ENCODE measurements at regions not wholly inside any gene's neighbourhood (a gene's known extent, or its start where the extent isn't known, plus 50 kb on each side); places are given as distances from the start of the nearest gene placed in this dataset.

- DNase-seq (ENCODE audit: insufficient read length, low spot score) (no peak), FAIRE-seq (no peak)
- no peak for TF ChIP-seq TAF1 (IDR thresholded peaks at IDR 0.05; ENCODE audit: low read depth, low read length)
- TF ChIP-seq PAX5 (IDR thresholded peaks at IDR 0.05; ENCODE audit: insufficient read depth, low read length, severe bottlenecking) = no peak
- no peak for TF ChIP-seq SPI1 (IDR thresholded peaks at IDR 0.05; ENCODE audit: low read depth, low read length)
- TF ChIP-seq POLR2A (IDR thresholded peaks at IDR 0.05; ENCODE audit: low read depth, low read length) = no peak
- TF ChIP-seq POU2F2 (IDR thresholded peaks at IDR 0.05; ENCODE audit: low read depth, low read length) = no peak
- no peak for TF ChIP-seq POLR2AphosphoS5 (IDR thresholded peaks at IDR 0.05; ENCODE audit: low read depth, low read length)
Observed at GRCh38 chr1:194338241-194338948, 1152.0 kb upstream of the B3GALT2 start.

- no peak for FAIRE-seq
- no peak for TF ChIP-seq POLR2A (IDR thresholded peaks at IDR 0.05; ENCODE audit: low read depth, low read length)
- no peak for TF ChIP-seq PAX5 (IDR thresholded peaks at IDR 0.05; ENCODE audit: insufficient read depth, low read length, severe bottlenecking)
- no peak for TF ChIP-seq POU2F2 (IDR thresholded peaks at IDR 0.05; ENCODE audit: low read depth, low read length)
- no peak for TF ChIP-seq SPI1 (IDR thresholded peaks at IDR 0.05; ENCODE audit: low read depth, low read length)
- no peak for TF ChIP-seq TAF1 (IDR thresholded peaks at IDR 0.05; ENCODE audit: low read depth, low read length)
- TF ChIP-seq POLR2AphosphoS5 (IDR thresholded peaks at IDR 0.05; ENCODE audit: low read depth, low read length) = no peak
- DNase-seq (ENCODE audit: insufficient read length, low spot score) = no peak
Observed at GRCh38 chr1:194333240-194333639, 1146.8 kb upstream of the B3GALT2 start.

DNA sequence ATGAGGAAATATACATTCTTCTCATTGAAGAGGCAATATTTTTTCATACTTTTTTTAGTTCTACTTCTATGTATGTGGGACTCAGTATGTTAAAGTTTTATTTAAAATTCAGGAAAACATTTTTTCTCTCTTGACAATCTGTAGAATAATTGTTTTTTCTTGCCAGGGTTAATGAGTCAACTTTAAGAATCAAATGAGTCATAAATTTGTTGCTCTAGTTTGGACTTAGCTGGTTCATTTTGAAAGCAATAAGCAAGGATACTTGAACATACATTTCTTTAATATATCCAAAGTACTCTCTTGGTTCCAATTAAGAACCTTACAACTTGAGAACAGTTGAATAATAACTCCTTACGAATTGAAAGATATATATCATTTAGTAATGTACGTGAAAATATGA lies 1145.3 kb upstream of the B3GALT2 start:
- FAIRE-seq (no peak), DNase-seq (ENCODE audit: insufficient read length, low spot score) (no peak)
- TF ChIP-seq SPI1 (IDR thresholded peaks at IDR 0.05; ENCODE audit: low read depth, low read length) = no peak

DNA sequence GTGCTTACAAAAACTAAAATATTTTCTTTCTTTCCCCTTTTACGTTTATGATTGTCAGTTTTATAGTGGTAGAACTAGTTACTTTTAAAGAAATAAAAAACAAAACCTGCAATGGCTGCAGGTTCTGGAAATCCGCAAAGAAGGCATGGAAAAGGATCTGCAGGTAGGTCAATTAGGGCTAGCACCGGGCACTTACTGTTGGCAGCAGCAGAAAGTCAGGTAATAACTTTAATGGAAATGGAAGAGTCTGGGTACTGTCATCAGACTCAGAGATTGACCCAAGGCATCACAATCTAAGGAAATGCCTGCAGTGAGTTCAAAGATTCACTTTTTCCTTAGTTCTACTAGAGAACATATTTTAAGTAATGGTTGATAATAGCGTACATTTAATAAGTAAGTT lies 1136.3 kb upstream of the B3GALT2 start:
- DNase-seq (ENCODE audit: insufficient read length, low spot score) = no peak
- TF ChIP-seq POLR2A (IDR thresholded peaks at IDR 0.05; ENCODE audit: low read depth, low read length) = no peak
- no peak for TF ChIP-seq POLR2AphosphoS5 (IDR thresholded peaks at IDR 0.05; ENCODE audit: low read depth, low read length)
- TF ChIP-seq SPI1 (IDR thresholded peaks at IDR 0.05; ENCODE audit: low read depth, low read length) = no peak
- TF ChIP-seq TAF1 (IDR thresholded peaks at IDR 0.05; ENCODE audit: low read depth, low read length) = no peak
- no peak for TF ChIP-seq POU2F2 (IDR thresholded peaks at IDR 0.05; ENCODE audit: low read depth, low read length)
- TF ChIP-seq PAX5 (IDR thresholded peaks at IDR 0.05; ENCODE audit: insufficient read depth, low read length, severe bottlenecking) = no peak
- FAIRE-seq = no peak

GRCh38 chr1:194318790-194319280 lies 1132.4 kb upstream of the B3GALT2 start:
- DNase-seq (ENCODE audit: insufficient read length, low spot score) (no peak), FAIRE-seq (no peak)
- TF ChIP-seq POLR2A (IDR thresholded peaks at IDR 0.05; ENCODE audit: low read depth, low read length) (no peak), PAX5 (IDR thresholded peaks at IDR 0.05; ENCODE audit: insufficient read depth, low read length, severe bottlenecking) (no peak), POU2F2 (IDR thresholded peaks at IDR 0.05; ENCODE audit: low read depth, low read length) (no peak), TAF1 (IDR thresholded peaks at IDR 0.05; ENCODE audit: low read depth, low read length) (no peak)

DNA sequence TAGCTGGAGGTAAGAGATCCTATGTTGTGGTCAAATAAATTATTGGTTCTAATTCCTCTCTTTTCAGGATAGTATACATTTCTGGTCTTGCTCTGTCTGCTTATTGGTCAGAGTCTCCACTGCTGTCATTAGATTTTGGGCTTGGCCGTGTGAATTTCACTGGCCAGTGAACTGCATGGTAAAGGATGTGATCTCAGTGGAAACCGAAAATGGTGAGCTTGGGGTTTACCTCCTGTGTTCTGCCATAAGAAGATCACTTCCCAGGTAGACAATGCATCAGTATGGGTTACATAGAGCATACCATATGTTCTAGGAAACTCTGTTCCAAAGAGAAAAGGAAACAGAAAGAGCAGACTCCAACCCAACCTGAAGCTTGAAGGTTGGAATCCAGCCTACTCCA lies 1123.3 kb upstream of the B3GALT2 start:
- no peak for TF ChIP-seq POLR2AphosphoS5 (IDR thresholded peaks at IDR 0.05; ENCODE audit: low read depth, low read length)
- TF ChIP-seq PAX5 (IDR thresholded peaks at IDR 0.05; ENCODE audit: insufficient read depth, low read length, severe bottlenecking) = no peak
- no peak for TF ChIP-seq POU2F2 (IDR thresholded peaks at IDR 0.05; ENCODE audit: low read depth, low read length)
- no peak for TF ChIP-seq SPI1 (IDR thresholded peaks at IDR 0.05; ENCODE audit: low read depth, low read length)
- TF ChIP-seq TAF1 (IDR thresholded peaks at IDR 0.05; ENCODE audit: low read depth, low read length) = no peak
- no peak for TF ChIP-seq POLR2A (IDR thresholded peaks at IDR 0.05; ENCODE audit: low read depth, low read length)

DNA sequence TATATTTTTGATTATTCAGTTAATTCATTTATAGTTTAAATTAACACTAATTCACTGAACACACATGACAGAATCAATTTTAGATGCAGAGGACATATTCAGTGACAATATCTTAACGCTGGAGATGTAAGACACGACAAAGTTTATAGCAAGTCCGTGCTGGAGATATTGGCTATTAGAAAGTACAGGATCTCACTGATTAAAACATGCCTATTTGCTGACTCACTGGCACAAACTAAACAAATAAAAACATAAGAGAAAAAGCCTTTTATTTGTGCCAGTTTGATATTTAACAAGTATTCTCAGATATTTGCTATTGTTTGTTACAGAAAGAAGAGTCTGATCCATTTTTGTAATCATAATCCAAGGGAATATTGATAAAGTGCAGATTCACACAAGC lies 1122.9 kb upstream of the B3GALT2 start:
- no peak for DNase-seq (ENCODE audit: insufficient read length, low spot score)
- FAIRE-seq = no peak
- no peak for TF ChIP-seq SPI1 (IDR thresholded peaks at IDR 0.05; ENCODE audit: low read depth, low read length)
- TF ChIP-seq PAX5 (IDR thresholded peaks at IDR 0.05; ENCODE audit: insufficient read depth, low read length, severe bottlenecking) = no peak
- no peak for TF ChIP-seq POU2F2 (IDR thresholded peaks at IDR 0.05; ENCODE audit: low read depth, low read length)
- TF ChIP-seq TAF1 (IDR thresholded peaks at IDR 0.05; ENCODE audit: low read depth, low read length) = no peak
- no peak for TF ChIP-seq POLR2AphosphoS5 (IDR thresholded peaks at IDR 0.05; ENCODE audit: low read depth, low read length)
- TF ChIP-seq POLR2A (IDR thresholded peaks at IDR 0.05; ENCODE audit: low read depth, low read length) = no peak

More for the DNA sequence above, 1123.3 kb upstream of the B3GALT2 start:
- FAIRE-seq (no peak), DNase-seq (ENCODE audit: insufficient read length, low spot score) (no peak)

DNA sequence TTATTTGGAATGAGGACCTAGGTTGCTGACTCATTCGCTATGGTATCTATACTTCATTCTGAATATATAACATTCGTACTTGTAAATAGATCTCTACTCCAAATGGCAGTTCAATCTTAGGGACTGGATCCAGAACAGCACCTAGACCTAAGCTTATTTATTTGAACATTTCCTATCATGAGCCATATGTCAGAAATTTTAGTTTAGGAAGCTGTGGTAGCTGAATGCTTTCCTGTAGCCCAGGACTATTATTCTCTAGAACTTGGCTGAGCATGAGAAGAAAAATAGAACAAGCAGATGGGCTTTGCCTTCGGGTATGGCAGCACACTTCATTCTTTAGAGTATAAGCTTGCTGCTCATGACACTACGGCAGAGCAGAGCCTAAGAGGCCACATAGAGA lies 1114.4 kb upstream of the B3GALT2 start:
- FAIRE-seq = no peak
- TF ChIP-seq TAF1 (IDR thresholded peaks at IDR 0.05; ENCODE audit: low read depth, low read length) (no peak), PAX5 (IDR thresholded peaks at IDR 0.05; ENCODE audit: insufficient read depth, low read length, severe bottlenecking) (no peak), POU2F2 (IDR thresholded peaks at IDR 0.05; ENCODE audit: low read depth, low read length) (no peak), POLR2AphosphoS5 (IDR thresholded peaks at IDR 0.05; ENCODE audit: low read depth, low read length) (no peak)
- no peak for DNase-seq (ENCODE audit: insufficient read length, low spot score)

GRCh38 chr1:194300340-194300739 lies 1113.9 kb upstream of the B3GALT2 start:
- DNase-seq (ENCODE audit: insufficient read length, low spot score) (no peak), FAIRE-seq (no peak)
- no peak for TF ChIP-seq PAX5 (IDR thresholded peaks at IDR 0.05; ENCODE audit: insufficient read depth, low read length, severe bottlenecking)
- no peak for TF ChIP-seq POU2F2 (IDR thresholded peaks at IDR 0.05; ENCODE audit: low read depth, low read length)
- TF ChIP-seq TAF1 (IDR thresholded peaks at IDR 0.05; ENCODE audit: low read depth, low read length) = no peak
- no peak for TF ChIP-seq POLR2A (IDR thresholded peaks at IDR 0.05; ENCODE audit: low read depth, low read length)
- TF ChIP-seq SPI1 (IDR thresholded peaks at IDR 0.05; ENCODE audit: low read depth, low read length) = no peak
- no peak for TF ChIP-seq POLR2AphosphoS5 (IDR thresholded peaks at IDR 0.05; ENCODE audit: low read depth, low read length)

DNA sequence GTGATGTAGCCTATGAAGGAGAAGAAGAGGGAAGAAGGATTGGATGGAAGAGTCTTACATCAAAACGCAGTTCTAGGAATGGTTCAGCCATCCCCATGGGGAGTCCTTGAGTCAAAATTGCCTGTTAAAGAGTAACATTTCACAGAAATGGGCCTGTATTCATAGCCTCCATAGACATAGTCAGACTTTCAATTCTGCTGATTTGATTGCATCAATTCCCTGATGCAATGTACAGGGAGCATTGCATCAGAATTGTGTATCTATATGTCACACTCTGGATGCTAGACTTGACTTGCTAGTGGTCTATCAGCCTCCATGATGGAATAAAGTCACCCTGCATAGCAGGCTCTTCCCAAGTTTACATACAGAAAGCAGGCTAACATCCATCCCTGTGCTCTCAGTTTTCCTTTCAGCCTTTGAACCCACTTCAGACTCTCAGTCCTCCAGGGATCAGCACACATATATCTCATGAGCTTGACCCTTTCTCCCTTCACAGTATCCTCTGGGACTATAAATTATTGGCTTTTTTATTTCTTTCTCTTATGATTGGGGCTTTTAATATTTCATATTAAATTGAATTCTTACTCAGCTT lies 1111.7 kb upstream of the B3GALT2 start:
- TF ChIP-seq POLR2AphosphoS5 (IDR thresholded peaks at IDR 0.05; ENCODE audit: low read depth, low read length) = no peak
- TF ChIP-seq PAX5 (IDR thresholded peaks at IDR 0.05; ENCODE audit: insufficient read depth, low read length, severe bottlenecking) = no peak
- no peak for TF ChIP-seq POLR2A (IDR thresholded peaks at IDR 0.05; ENCODE audit: low read depth, low read length)
- TF ChIP-seq TAF1 (IDR thresholded peaks at IDR 0.05; ENCODE audit: low read depth, low read length) = no peak
- TF ChIP-seq SPI1 (IDR thresholded peaks at IDR 0.05; ENCODE audit: low read depth, low read length) = no peak
- TF ChIP-seq POU2F2 (IDR thresholded peaks at IDR 0.05; ENCODE audit: low read depth, low read length) = no peak
- no peak for FAIRE-seq
- DNase-seq (ENCODE audit: insufficient read length, low spot score) = no peak
